HG02798 (cell line): ENCODE measurements at regions not wholly inside any gene's neighbourhood (a gene's known extent, or its start where the extent isn't known, plus 50 kb on each side); places are given as distances from the start of the nearest gene placed in this dataset.

ENCODE experiments used
- ATAC-seq: cut with Tn5 transposase; IDR thresholded peaks from one replicate; pipeline ENCODE4 v1.9.1; 2021; ENCODE audit warnings: mild to moderate bottlenecking; ENCODE audit not compliant: unreplicated experiment, poor library complexity

DNA sequence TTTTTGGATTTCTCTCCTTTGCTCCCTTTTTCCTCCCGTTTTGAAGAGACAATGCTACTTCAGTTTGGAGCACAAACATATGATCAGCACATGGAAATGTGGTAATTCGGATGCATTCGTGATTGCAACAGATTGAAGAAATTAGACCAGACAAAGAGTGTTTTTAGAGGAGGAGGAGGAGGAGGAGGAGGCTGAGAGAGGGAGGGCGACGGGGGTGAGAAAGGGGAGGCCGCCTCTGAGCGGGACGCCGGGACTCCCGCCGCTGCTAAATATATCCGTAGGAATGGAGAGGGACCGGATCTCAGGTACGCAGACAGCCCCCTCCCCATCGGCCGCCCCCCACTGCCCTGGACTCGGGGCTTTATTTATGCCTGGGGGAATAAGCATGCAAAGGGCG lies 179.3 kb downstream of the SEC14L1 start:
- no peak for ATAC-seq

DNA sequence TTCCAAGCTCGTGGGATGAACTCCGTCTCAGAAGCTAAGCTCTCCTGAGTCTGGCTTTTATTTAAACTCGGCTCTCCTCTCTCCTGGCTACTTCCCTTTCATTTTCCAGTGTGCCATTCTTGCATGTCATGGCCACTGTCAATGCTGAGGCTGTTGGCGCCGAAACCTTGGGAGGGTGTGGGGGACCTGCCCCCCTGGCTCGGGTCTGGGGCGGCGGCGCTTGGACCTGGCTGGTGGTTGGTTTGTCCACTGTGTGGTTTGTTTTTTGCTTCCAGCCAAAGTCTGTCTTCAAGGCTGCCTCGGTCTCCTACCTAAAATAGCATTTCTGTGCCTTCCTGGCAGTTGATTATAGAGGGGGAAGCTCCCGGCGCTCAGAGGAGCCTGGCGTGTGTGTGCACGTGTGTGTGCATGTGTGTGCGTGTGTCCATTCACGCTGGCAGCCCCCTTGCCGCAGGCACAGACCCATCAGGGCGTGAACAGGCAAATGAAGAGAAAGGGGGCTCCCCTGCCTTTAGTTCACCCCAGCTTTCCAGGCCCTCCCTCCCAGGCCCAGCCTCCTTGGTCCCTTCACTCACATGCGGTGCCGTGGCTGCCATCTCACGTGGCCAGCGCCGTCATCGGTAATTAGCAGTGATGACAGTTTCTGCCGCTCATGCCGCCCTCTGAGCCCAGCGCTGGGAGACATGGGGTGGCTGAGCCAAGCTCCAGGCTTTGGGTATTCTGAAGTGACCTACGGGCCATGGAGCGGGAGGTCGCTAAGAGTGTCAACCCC lies 179.9 kb downstream of the SEC14L1 start:
- ATAC-seq = no peak

- no peak for ATAC-seq
These were observed 181.1 kb downstream of the SEC14L1 start for GRCh38 chr17:77321649-77322513.

DNA sequence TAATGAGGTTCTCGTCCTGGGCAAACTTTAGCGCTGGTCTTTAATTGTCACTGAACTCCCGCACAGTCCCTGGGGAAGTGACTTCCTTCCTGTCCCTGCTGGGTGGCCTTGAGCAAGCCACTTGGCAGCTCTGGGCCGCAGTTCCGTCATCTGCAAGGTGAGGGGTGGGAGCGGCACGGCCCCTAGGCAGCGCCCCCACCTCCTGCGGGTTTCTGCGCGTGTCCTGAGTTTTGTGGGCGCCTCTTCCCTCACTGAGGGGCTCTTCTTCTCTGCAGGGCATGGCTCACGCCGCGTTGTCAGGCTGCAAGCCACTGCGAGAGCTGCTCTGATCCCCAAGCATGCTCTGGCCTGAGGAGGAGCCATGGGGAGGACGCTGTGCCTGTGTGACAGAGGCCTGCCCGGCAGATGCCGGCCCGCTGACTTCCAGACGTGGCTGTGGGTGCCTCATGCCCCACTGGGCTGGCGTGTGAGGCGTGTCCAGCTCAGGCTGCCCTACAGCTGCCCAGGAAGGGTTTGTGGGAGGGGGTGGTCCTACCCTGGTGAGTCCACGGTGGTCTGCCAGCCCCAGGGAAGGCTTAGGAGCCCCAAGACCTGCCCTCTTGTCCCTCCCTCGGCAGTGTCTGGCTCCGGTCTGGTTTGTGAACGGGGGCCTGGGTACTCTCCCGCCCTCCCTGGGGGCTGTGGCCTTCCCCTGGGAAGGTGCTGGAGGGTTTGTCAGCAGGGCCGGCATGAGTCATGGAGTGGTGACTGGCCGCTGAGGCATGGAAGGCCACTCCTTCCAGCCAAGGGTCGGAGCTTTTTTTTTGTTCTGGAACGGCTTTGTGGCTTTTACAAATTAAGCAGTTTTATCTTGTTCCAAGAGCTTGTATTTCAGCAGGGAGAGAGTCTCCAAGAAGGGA lies 182.0 kb downstream of the SEC14L1 start:
- ATAC-seq = no peak

DNA sequence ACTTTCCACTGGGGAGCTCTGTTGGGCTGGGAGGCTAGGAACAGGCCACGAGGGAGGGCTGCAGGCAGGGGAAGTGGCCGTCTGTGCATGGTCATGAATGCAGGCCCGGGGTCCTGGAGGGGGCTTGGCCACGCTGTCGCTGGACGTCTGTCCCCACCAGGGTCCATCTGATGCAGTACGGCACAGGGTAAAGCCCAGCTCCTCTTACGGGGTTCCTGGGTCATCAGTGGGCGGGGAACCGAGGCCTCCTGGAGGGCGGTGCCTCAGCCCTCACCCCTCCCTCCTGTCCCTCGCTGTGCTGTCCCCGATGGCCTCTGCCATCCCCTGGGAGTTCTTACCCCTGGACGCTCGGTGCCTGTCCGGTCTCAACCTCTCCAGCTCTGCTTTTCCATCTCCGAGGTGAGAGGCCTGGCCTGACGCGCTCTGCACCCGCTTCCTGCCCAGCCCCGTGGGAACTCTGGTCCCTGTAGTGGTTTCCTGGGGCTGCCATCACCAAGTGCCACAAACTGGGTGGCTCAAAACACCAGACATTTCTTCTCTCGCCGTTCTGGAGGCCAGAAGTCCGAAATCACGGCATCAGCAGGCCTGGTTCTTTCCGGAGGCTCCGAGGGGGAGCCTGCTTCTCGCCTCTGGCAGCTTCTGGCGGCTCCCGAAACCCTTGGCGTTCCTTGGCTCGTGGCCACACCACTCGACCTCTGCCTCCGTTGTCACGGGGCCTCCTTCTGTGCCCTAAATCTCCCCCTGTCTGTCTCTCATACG lies 182.8 kb downstream of the SEC14L1 start:
- ATAC-seq = no peak

DNA sequence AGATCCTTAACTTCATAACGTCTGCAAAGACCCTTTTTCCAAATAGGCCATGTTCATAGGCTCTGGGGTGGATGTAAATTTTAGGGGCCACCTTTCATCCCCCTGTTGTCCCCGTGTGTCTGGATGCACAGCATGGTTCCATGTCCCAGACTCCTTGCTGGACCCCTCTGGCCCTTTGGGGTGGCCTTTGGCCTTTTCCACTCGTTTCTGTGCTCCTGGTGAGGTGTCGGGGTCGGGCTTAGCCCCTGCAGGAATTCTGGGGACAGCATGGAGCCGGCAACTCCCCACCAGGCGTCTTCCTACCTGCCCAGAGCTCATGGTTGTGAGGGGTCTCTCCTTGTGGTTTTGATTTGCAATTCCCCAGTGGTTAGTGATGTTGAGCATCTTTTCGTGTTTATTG lies 183.5 kb downstream of the SEC14L1 start:
- no peak for ATAC-seq

DNA sequence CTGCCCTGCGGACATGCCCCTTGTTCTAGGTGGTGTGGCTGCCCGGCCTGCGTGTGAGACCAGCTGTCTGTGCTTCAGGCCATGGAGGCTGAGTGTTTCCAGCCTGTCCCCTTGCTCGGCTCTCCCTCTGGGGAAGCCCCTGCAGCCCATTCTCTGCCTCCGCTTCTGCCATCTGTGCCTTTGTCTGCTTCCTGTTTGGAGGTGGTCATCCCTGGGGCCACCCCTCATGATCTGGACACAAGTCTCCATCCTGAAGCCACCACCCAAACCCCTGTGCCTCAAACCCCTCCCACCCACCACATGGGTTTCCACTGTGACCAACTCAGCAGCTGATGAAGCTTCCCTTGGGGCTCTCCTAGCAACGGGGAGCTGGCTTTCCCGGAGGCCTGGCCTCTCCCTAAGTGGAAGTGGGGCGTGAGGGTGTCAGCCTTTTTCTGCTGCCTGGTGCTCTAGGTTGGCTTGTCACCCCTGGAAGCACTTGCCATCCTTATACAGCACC lies 184.9 kb downstream of the SEC14L1 start:
- peak; percentile 19 for ATAC-seq

- ATAC-seq = no peak
These were observed 185.4 kb downstream of the SEC14L1 start for GRCh38 chr17:77326076-77326591.

GRCh38 chr17:77326636-77327035 lies 185.9 kb downstream of the SEC14L1 start:
- no peak for ATAC-seq

DNA sequence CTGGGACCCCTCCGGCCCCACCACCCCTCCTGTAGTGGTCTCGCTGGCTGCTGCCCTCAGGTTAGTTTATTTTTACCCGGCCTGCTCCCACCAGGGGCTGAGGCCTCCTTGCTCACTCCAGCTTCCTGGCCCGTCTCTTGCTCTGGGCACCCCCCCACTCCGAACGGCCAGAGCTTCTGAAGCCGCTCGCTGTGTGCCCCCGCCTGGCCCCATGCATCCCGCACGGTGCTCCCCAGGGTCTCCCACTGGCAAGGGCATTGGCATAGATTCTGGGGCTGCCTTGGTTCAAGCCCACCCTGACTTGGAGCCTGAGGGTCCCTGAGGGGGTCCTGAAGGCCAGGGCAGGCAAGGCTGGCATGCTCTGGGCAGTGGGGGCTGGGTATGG lies 186.4 kb downstream of the SEC14L1 start:
- no peak for ATAC-seq

- ATAC-seq = no peak
These were observed 187.0 kb downstream of the SEC14L1 start for GRCh38 chr17:77327566-77328464.

- no peak for ATAC-seq
These were observed 188.3 kb downstream of the SEC14L1 start for GRCh38 chr17:77328823-77329740.

DNA sequence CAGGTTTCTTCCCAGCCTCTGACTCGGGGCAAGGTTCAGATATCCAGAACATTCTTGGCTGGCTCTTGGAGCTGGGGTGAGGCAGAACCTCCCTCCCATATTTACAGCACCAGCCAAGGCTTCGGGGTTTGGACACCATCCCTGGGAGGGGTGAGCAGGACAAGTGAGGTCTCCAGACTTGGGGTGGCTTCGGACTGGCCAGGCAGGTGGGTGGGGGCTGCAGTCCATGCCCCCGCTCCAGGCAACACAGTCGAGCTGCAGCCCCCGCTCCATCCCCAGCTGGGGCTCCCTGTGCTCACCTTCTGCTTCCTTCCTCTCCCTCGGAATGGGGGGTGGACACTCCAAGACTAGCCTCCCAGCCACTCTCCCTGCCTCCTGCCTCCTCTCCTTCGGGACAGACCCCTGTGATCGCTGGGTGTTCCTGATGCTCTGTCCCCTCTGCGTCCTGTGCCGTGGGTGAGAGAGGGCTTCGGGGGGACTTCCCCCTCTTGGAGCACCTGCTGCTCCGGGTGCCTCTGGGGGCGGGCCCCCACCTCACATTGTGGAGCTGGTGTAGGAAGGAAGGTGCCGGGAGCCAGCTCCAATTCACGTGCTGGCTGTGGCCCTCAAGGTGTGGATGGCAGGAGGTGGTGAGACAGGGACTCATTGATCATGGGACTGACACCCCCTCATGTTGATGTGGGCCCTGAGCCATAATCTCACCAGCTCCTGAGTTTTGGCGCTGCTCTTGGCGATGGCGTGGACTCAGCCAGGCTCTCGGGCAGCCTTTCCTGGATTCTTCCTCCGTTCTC lies 189.2 kb downstream of the SEC14L1 start:
- ATAC-seq = no peak

DNA sequence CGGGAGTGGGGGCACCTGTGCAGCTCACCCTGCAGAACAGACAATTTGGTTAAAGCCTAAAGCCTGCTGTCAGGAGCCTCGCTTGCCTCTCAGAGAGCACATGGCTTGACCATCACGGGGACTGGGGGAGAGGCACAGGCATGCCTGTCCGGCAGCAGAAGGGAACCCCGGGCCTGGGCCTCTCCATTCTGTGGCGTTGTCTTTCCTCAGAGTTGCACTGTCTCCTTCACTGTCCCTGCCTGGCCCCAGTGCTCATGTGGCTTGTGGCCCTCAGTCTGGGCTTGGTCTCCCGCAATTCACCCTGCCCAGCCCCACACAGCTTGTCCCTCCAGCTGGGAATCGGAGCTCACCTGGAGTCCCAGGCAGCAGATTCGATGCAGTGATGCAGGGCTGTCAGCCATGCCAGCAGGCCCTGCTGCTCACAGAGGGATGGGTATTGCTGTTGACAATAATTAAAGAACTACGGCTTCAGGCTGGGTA lies 189.9 kb downstream of the SEC14L1 start:
- ATAC-seq = no peak

DNA sequence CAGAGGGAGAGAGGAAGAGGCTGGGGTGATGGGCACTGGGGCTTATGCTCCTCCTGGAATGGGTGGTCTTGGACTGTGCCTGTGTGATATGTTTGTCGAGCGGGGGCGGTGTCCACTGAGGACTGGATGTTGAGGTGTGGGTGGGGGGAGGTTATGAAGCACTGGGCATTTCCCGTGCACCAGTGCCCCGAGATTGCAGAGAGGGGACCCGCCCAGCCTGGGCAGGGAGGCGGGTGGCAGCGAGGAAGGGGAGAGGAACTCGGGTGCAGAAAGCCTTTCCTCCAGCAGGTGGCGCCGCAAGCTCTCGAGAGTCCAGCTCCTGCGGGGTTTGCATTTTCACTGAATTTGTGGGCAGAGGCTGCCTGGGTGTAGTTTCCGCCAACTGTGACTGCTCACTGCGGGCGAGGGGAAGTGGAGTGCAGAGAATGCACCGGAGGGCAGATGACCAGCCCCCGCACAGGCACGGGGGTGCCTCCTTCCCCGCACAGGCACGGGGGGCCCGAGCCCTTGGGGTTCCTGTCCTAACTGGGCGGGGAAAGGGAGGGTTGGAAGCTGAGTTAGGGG lies 190.6 kb downstream of the SEC14L1 start:
- peak; percentile 80 for ATAC-seq
